ENCODE measurements at regions not wholly inside any gene's neighbourhood (a gene's known extent, or its start where the extent isn't known, plus 50 kb on each side); places are given as distances from the start of the nearest gene placed in this dataset.

DNA sequence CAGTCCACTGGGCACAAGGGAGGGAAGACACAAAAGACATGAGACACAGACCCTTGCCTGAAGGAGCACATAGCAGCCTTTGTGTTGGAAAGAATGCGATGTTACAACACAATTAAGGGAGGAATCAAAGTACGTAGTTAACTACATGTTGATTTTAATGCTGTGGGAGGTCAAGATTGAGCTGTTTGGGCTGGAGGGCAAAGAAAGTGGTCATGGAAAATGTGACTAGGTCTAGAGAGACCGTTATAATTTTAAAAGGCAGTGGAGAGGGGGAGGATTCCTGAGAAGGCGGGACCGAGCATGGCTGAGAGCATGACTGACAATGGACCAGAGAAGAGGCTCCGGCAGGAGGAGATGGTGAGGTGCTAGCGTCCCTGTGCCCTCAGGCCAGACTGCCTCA, 111.8 kb upstream of the ATP1A1 start:
- peaks cover 14% of the 10 kb centered on the region; the same call in 1 of the 2 replicates for H3K27me3 ChIP-seq (ENCODE audit: low read length)
- intact Hi-C loops (cut with micrococcal nuclease): no loop called here
- H3K9me3 ChIP-seq (ENCODE audit: low read length): no peaks in the 10 kb centered on the region
- no peak overlapping the region for H2AFZ ChIP-seq (ENCODE audit: low read length)
- no peak overlapping the region for H3K4me2 ChIP-seq (ENCODE audit: low read length)
- TF ChIP-seq, protein P1, sequence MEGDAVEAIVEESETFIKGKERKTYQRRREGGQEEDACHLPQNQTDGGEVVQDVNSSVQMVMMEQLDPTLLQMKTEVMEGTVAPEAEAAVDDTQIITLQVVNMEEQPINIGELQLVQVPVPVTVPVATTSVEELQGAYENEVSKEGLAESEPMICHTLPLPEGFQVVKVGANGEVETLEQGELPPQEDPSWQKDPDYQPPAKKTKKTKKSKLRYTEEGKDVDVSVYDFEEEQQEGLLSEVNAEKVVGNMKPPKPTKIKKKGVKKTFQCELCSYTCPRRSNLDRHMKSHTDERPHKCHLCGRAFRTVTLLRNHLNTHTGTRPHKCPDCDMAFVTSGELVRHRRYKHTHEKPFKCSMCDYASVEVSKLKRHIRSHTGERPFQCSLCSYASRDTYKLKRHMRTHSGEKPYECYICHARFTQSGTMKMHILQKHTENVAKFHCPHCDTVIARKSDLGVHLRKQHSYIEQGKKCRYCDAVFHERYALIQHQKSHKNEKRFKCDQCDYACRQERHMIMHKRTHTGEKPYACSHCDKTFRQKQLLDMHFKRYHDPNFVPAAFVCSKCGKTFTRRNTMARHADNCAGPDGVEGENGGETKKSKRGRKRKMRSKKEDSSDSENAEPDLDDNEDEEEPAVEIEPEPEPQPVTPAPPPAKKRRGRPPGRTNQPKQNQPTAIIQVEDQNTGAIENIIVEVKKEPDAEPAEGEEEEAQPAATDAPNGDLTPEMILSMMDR (conservative IDR thresholded peaks at IDR 0.05; ENCODE audit: low read depth, low read length): no peak
- TF ChIP-seq EZH2 (IDR thresholded peaks at IDR 0.05; ENCODE audit: low read length, unreplicated experiment) (no peak), EZH2phosphoT487 (IDR thresholded peaks at IDR 0.05; ENCODE audit: borderline replicate concordance, low read length) (no peak)
- H3K36me3 ChIP-seq (ENCODE audit: low read depth, low read length): no peaks in the 10 kb centered on the region
- H3F3A ChIP-seq (ENCODE audit: low read length, unreplicated experiment): no peaks in the 10 kb centered on the region
- H4K20me1 ChIP-seq (ENCODE audit: low read length): no peaks in the 10 kb centered on the region
- ChIA-PET CTCF (no interaction called here), POLR2A (ENCODE audit: unreplicated experiment) (no interaction called here)
- no TSS peak for BruUV-seq (replicated peaks)
- no peaks in the 10 kb centered on the region for H3K79me2 ChIP-seq (ENCODE audit: low read length)
- no peaks in the 10 kb centered on the region for H3K4me1 ChIP-seq (ENCODE audit: insufficient read depth, low read length)
- no peak overlapping the region for H3K4me3 ChIP-seq (ENCODE audit: low read length)
- H3K9ac ChIP-seq (ENCODE audit: low read length): no peak overlapping the region
- no peak overlapping the region for H3K27ac ChIP-seq (ENCODE audit: low read length)
- no peak for ATAC-seq
- no peaks in the 10 kb centered on the region for H3K9me2 ChIP-seq (replicated peaks; ENCODE audit: low read length)
- DNase-seq: no peak

DNA sequence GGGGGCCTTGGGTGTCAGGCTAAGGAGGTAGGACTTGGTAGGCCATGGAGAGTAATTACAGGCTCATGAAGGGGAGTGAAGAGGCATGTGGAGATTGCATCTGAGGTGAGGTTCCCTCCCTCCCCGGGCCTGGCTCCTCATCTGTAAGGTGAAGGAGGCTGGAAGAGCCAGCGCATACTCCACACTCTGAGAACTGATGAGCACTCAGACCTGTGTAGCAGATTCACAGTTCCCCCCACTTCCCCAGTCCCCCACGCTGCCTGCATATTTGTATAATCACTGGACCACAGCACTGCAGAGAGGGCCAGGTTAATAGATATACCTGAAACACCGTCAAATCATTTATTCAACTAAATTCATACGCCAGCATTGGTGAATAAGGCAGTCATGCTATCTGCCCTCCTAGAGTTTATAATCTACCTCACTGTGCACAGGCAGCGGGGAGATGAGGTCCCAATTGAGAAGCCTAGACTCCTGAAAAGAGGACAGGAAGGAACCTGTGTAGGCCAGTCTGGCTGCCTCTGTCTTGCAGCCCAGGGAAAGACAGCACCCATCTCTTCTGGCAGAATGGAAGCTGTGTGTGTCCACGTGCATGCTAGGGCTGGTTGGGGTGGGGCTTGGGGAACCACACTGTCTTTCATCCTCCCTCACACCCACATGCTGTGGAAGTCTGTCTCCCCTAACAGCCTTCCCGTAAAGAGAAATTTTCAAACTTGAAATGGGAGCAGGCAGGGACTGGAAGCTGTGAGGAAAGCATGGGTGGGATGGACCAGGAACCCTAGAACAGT, 110.6 kb upstream of the ATP1A1 start:
- no TSS peak for BruUV-seq (replicated peaks)
- no peak for ATAC-seq
- CTCF ChIA-PET: no interaction called here

DNA sequence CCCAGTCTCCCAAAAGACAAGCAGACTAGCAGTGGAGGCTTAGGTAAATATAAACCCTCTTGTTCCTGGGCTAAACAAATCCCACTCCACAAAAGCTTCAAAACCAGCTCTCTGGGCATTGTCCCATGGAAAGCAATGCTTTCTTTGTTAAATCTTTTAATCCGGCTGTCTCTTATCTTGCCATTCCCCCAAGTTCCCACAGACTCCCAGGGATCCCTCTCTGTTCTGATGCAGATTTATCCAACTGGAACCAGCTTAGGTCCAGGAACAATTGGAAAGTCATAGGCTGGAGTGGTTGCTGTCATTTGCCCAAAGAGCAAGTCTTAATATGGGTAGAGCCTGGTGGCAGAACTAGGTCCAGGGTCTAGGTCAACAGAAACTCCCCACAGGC, 110.1 kb upstream of the ATP1A1 start:
- Histone ChIP-seq H2AFZ (ENCODE audit: low read length) (no peak overlapping the region), H3K36me3 (ENCODE audit: low read depth, low read length) (no peaks in the 10 kb centered on the region), H3F3A (ENCODE audit: low read length, unreplicated experiment) (no peaks in the 10 kb centered on the region), H3K4me1 (ENCODE audit: insufficient read depth, low read length) (peaks cover 3% of the 10 kb centered on the region; the same call in 1 of the 2 replicates), H3K4me3 (ENCODE audit: low read length) (no peak overlapping the region), H3K9ac (ENCODE audit: low read length) (no peak overlapping the region), H3K9me2 (replicated peaks; ENCODE audit: low read length) (no peaks in the 10 kb centered on the region), H3K4me2 (ENCODE audit: low read length) (no peak overlapping the region), H3K79me2 (ENCODE audit: low read length) (no peaks in the 10 kb centered on the region), H3K27me3 (ENCODE audit: low read length) (peaks cover 14% of the 10 kb centered on the region; the same call in 1 of the 2 replicates), H3K27ac (ENCODE audit: low read length) (no peak overlapping the region), H4K20me1 (ENCODE audit: low read length) (no peaks in the 10 kb centered on the region), H3K9me3 (ENCODE audit: low read length) (no peaks in the 10 kb centered on the region)
- ChIA-PET CTCF (no interaction called here), POLR2A (ENCODE audit: unreplicated experiment) (no interaction called here)
- DNase-seq (no peak), ATAC-seq (no peak)
- BruUV-seq (replicated peaks): no TSS peak
- intact Hi-C loops (cut with micrococcal nuclease): no loop called here
- TF ChIP-seq EZH2phosphoT487 (IDR thresholded peaks at IDR 0.05; ENCODE audit: borderline replicate concordance, low read length): no peak
- TF ChIP-seq, protein P1 (conservative IDR thresholded peaks at IDR 0.05; ENCODE audit: low read depth, low read length): no peak
- TF ChIP-seq EZH2 (IDR thresholded peaks at IDR 0.05; ENCODE audit: low read length, unreplicated experiment): no peak

More for the DNA sequence above, 110.6 kb upstream of the ATP1A1 start:
- H3K27me3 ChIP-seq (ENCODE audit: low read length): peaks cover 14% of the 10 kb centered on the region; the same call in 1 of the 2 replicates
- H3K4me3 ChIP-seq (ENCODE audit: low read length): no peak overlapping the region
- no peak overlapping the region for H3K27ac ChIP-seq (ENCODE audit: low read length)
- H3K4me2 ChIP-seq (ENCODE audit: low read length): no peak overlapping the region
- no peaks in the 10 kb centered on the region for H3K9me3 ChIP-seq (ENCODE audit: low read length)
- no peaks in the 10 kb centered on the region for H3F3A ChIP-seq (ENCODE audit: low read length, unreplicated experiment)
- no peaks in the 10 kb centered on the region for H3K4me1 ChIP-seq (ENCODE audit: insufficient read depth, low read length)
- no peak overlapping the region for H2AFZ ChIP-seq (ENCODE audit: low read length)
- TF ChIP-seq EZH2 (IDR thresholded peaks at IDR 0.05; ENCODE audit: low read length, unreplicated experiment) (no peak), EZH2phosphoT487 (IDR thresholded peaks at IDR 0.05; ENCODE audit: borderline replicate concordance, low read length) (no peak)
- TF ChIP-seq, protein P1 (conservative IDR thresholded peaks at IDR 0.05; ENCODE audit: low read depth, low read length): no peak
- POLR2A ChIA-PET (ENCODE audit: unreplicated experiment): no interaction called here
- no peak overlapping the region for H3K9ac ChIP-seq (ENCODE audit: low read length)
- H3K79me2 ChIP-seq (ENCODE audit: low read length): no peaks in the 10 kb centered on the region
- intact Hi-C loops (cut with micrococcal nuclease): no loop called here
- no peak for DNase-seq
- H4K20me1 ChIP-seq (ENCODE audit: low read length): no peaks in the 10 kb centered on the region
- no peaks in the 10 kb centered on the region for H3K9me2 ChIP-seq (replicated peaks; ENCODE audit: low read length)
- no peaks in the 10 kb centered on the region for H3K36me3 ChIP-seq (ENCODE audit: low read depth, low read length)

All from PC-3 (cell line).